SK-N-MC (cell line): ENCODE measurements at regions not wholly inside any gene's neighbourhood (a gene's known extent, or its start where the extent isn't known, plus 50 kb on each side); places are given as distances from the start of the nearest gene placed in this dataset.

Experiments used
- DNase-seq: peaks from one replicate; pipeline ENCODE4 v3.0.0-alpha.2; 2011; ENCODE audit warnings: low read depth, low spot score
- H3K27ac ChIP-seq: fragments of 200-600 bp; sonication (generic); 2 replicates; pipeline ENCODE4 v1.5.1; 2016; ENCODE audit warnings: mixed run types
- H3K36me3 ChIP-seq: fragments of 200-600 bp; sonication (generic); 2 replicates; pipeline ENCODE4 v1.6.1; 2017; ENCODE audit warnings: antibody characterized with exemption, low read length, mixed read lengths; ENCODE audit not compliant: insufficient read depth
- H3K4me3 ChIP-seq: fragments of 200-600 bp; sonication (generic); 2 replicates; pipeline ENCODE4 v1.5.1; 2016
- H3K9ac ChIP-seq: fragments of 200-600 bp; sonication (generic); 2 replicates; pipeline ENCODE4 v1.8.0; 2017; ENCODE audit warnings: mixed run types, mixed read lengths; ENCODE audit not compliant: insufficient read length
- H3K9me3 ChIP-seq: fragments of 200-600 bp; sonication (generic); 2 replicates; pipeline ENCODE4 v1.6.1; 2017; ENCODE audit warnings: low read depth, mild to moderate bottlenecking, antibody characterized with exemption, low read length, moderate library complexity, mixed read lengths
- EZH2 ChIP-seq: fragments of 200-600 bp; sonication (generic); IDR thresholded peaks from one replicate; pipeline ENCODE4 v1.6.1; 2017; ENCODE audit warnings: antibody characterized with exemption
- FOXP2 ChIP-seq: optimal IDR thresholded peaks from 2 replicates; pipeline ENCODE3; 2011; ENCODE audit warnings: mild to moderate bottlenecking, moderate library complexity; ENCODE audit not compliant: insufficient read depth; ENCODE audit errors: extremely low read length, control extremely low read depth
- POLR2AphosphoS5 ChIP-seq: IDR thresholded peaks from 2 replicates; pipeline ENCODE4 v1.6.1; 2012; ENCODE audit warnings: mild to moderate bottlenecking, low read depth, low read length, borderline replicate concordance

GRCh38 chr5:148708854-148709253 lies 54.5 kb upstream of the HTR4 start:
- H3K36me3 ChIP-seq = no peaks in the 10 kb centered on the region
- H3K4me3 ChIP-seq = no peak overlapping the region
- TF ChIP-seq EZH2 (no peak), POLR2AphosphoS5 (no peak), FOXP2 (no peak)
- H3K9ac ChIP-seq = no peak overlapping the region
- no peak overlapping the region for H3K27ac ChIP-seq
- no peak for DNase-seq
- H3K9me3 ChIP-seq = no peaks in the 10 kb centered on the region

GRCh38 chr5:148711961-148712360 lies 57.6 kb upstream of the HTR4 start:
- no peak for DNase-seq
- TF ChIP-seq FOXP2 = no peak
- no peak for TF ChIP-seq POLR2AphosphoS5
- no peak for TF ChIP-seq EZH2
- H3K9me3 ChIP-seq = no peaks in the 10 kb centered on the region
- no peaks in the 10 kb centered on the region for H3K36me3 ChIP-seq
- H3K27ac ChIP-seq = no peak overlapping the region
- H3K9ac ChIP-seq = no peak overlapping the region
- H3K4me3 ChIP-seq = no peak overlapping the region

GRCh38 chr5:148713735-148714508 lies 59.6 kb upstream of the HTR4 start:
- no peak for DNase-seq
- H3K4me3 ChIP-seq = no peak overlapping the region
- no peak overlapping the region for H3K27ac ChIP-seq
- TF ChIP-seq EZH2 (no peak), POLR2AphosphoS5 (no peak), FOXP2 (no peak)
- no peaks in the 10 kb centered on the region for H3K9me3 ChIP-seq
- H3K9ac ChIP-seq = no peak overlapping the region
- H3K36me3 ChIP-seq = no peaks in the 10 kb centered on the region

- H3K9ac ChIP-seq = no peak overlapping the region
- no peak for TF ChIP-seq POLR2AphosphoS5
- TF ChIP-seq EZH2 = no peak
Observed at GRCh38 chr5:148716716-148717115, 62.4 kb upstream of the HTR4 start.

GRCh38 chr5:148717668-148718067 lies 63.3 kb upstream of the HTR4 start:
- Histone ChIP-seq H3K4me3 (no peak overlapping the region), H3K27ac (no peak overlapping the region), H3K9ac (no peak overlapping the region), H3K36me3 (no peaks in the 10 kb centered on the region), H3K9me3 (no peaks in the 10 kb centered on the region)
- TF ChIP-seq FOXP2 (no peak), EZH2 (no peak), POLR2AphosphoS5 (no peak)
- DNase-seq = no peak

More at GRCh38 chr5:148716716-148717115, 62.4 kb upstream of the HTR4 start:
- no peaks in the 10 kb centered on the region for H3K9me3 ChIP-seq
- H3K27ac ChIP-seq = no peak overlapping the region
- no peak for DNase-seq
- no peaks in the 10 kb centered on the region for H3K36me3 ChIP-seq
- no peak overlapping the region for H3K4me3 ChIP-seq

- Histone ChIP-seq H3K36me3 (no peaks in the 10 kb centered on the region), H3K27ac (no peak overlapping the region), H3K9ac (no peak overlapping the region), H3K4me3 (no peak overlapping the region), H3K9me3 (no peaks in the 10 kb centered on the region)
- TF ChIP-seq EZH2 (no peak), POLR2AphosphoS5 (no peak), FOXP2 (no peak)
- no peak for DNase-seq
Observed at GRCh38 chr5:148719605-148720004, 65.3 kb upstream of the HTR4 start.

GRCh38 chr5:148720257-148720656 lies 65.9 kb upstream of the HTR4 start:
- H3K36me3 ChIP-seq = no peaks in the 10 kb centered on the region
- no peak overlapping the region for H3K27ac ChIP-seq
- no peak overlapping the region for H3K9ac ChIP-seq
- TF ChIP-seq EZH2 (no peak), POLR2AphosphoS5 (no peak), FOXP2 (no peak)
- DNase-seq = no peak
- H3K4me3 ChIP-seq = no peak overlapping the region
- H3K9me3 ChIP-seq = no peaks in the 10 kb centered on the region

GRCh38 chr5:148723143-148723542 lies 68.8 kb upstream of the HTR4 start:
- TF ChIP-seq FOXP2 = no peak
- no peak for TF ChIP-seq EZH2
- no peak for TF ChIP-seq POLR2AphosphoS5
- Histone ChIP-seq H3K4me3 (no peak overlapping the region), H3K36me3 (no peaks in the 10 kb centered on the region), H3K9ac (no peak overlapping the region), H3K9me3 (no peaks in the 10 kb centered on the region), H3K27ac (no peak overlapping the region)
- DNase-seq = no peak

GRCh38 chr5:148725675-148726074 lies 71.3 kb upstream of the HTR4 start:
- Histone ChIP-seq H3K9me3 (no peaks in the 10 kb centered on the region), H3K4me3 (no peak overlapping the region), H3K27ac (no peak overlapping the region), H3K36me3 (no peaks in the 10 kb centered on the region), H3K9ac (no peak overlapping the region)
- no peak for DNase-seq
- TF ChIP-seq POLR2AphosphoS5 (no peak), FOXP2 (no peak), EZH2 (no peak)
